A673 (cell line): ENCODE measurements at regions not wholly inside any gene's neighbourhood (a gene's known extent, or its start where the extent isn't known, plus 50 kb on each side); places are given as distances from the start of the nearest gene placed in this dataset.
"Not testable (repeated sequence)": the region's sequence is repeated elsewhere in the genome, so short reads cannot be mapped to it uniquely, and the experiment has no call there.

Experiments used
- EZH2 ChIP-seq: fragments of 200-600 bp; sonication (generic); IDR thresholded peaks from 2 replicates; pipeline ENCODE4 v1.6.1; 2017; ENCODE audit warnings: borderline replicate concordance, low read depth, mild to moderate bottlenecking, mixed read lengths, antibody characterized with exemption, low read length; ENCODE audit not compliant: poor library complexity, severe bottlenecking
- TF ChIP-seq, protein P1 (sequence below): fragments of 300-800, 200-600 bp; sonication (generic); conservative IDR thresholded peaks from 2 replicates; pipeline ENCODE4 v1.5.1; 2017; ENCODE audit warnings: low read depth, mild to moderate bottlenecking, antibody characterized with exemption, low read length, moderate library complexity, mixed read lengths

DNA sequence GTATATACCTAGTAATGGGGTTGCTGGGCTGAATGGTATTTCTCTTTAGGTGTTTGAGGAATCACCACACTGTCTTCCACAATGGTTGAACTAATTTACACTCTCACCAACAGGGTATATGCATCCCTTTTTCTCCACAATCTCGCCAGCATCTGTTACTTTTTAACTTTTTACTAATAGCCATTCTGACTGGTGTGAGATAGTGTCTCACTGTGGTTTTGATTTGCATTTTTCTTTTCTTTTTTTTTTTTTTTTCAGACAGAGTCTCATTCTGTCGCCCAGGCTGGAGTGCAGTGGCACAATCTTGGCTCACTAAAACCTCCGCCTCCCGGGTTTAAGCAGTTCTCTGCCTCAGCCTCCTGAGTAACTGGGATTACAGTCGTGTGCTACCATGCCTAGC, 134.7 kb upstream of the PGRMC2 start:
- TF ChIP-seq, protein P1, sequence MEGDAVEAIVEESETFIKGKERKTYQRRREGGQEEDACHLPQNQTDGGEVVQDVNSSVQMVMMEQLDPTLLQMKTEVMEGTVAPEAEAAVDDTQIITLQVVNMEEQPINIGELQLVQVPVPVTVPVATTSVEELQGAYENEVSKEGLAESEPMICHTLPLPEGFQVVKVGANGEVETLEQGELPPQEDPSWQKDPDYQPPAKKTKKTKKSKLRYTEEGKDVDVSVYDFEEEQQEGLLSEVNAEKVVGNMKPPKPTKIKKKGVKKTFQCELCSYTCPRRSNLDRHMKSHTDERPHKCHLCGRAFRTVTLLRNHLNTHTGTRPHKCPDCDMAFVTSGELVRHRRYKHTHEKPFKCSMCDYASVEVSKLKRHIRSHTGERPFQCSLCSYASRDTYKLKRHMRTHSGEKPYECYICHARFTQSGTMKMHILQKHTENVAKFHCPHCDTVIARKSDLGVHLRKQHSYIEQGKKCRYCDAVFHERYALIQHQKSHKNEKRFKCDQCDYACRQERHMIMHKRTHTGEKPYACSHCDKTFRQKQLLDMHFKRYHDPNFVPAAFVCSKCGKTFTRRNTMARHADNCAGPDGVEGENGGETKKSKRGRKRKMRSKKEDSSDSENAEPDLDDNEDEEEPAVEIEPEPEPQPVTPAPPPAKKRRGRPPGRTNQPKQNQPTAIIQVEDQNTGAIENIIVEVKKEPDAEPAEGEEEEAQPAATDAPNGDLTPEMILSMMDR = not testable (repeated sequence)
- not testable (repeated sequence) for TF ChIP-seq EZH2
